ENCODE measurements at regions not wholly inside any gene's neighbourhood (a gene's known extent, or its start where the extent isn't known, plus 50 kb on each side); places are given as distances from the start of the nearest gene placed in this dataset.
"Not testable (repeated sequence)": the region's sequence is repeated elsewhere in the genome, so short reads cannot be mapped to it uniquely, and the experiment has no call there.

DNA sequence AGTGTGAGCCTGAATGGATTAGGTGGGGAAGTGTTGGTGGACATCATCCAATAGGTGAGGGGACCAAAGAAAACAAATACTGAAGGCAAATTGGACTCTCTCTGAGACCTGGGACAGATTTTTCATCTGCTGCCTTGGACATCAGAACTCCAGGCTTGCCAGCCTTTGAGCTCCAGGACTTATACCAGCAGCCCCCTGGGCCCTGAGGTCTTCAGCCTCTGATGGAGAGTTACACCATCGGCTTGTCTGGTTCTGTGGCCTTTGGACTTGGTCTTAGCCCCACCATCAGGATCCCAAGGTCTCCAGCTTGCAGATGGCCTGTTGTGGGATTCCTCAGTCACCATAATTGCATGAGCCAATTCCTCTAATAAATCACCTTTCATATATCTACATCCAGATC lies 80.8 kb upstream of the SLC8A3 start:
- no peak for DNase-seq (ENCODE audit: low spot score)

GRCh38 chr14:70268760-70269159 lies 80.0 kb upstream of the SLC8A3 start:
- no peak for DNase-seq (ENCODE audit: low spot score)

GRCh38 chr14:70266157-70266556 lies 77.4 kb upstream of the SLC8A3 start:
- no peak for DNase-seq (ENCODE audit: low spot score)

GRCh38 chr14:70265422-70265821 lies 76.7 kb upstream of the SLC8A3 start:
- no peak for DNase-seq (ENCODE audit: low spot score)

DNA sequence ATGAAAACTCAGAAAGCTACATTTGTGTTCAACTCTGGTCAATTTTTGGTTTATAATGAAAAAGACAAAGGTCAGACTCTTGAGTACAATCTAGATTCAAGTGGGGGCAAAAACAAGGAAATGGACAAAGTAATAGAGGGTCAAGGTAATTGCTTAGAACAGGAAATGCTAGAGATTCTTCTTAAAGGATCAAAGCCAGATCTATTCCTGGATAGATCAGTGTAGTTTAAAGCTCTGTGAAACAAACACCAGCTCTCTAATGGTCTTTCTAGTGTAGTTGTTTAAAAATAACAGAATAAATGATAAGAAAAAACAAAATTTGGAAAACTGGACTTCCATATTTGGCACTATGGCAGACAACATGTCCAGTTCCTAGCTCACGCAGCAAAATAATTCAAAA lies 70.7 kb upstream of the SLC8A3 start:
- no peak for DNase-seq (ENCODE audit: low spot score)

DNA sequence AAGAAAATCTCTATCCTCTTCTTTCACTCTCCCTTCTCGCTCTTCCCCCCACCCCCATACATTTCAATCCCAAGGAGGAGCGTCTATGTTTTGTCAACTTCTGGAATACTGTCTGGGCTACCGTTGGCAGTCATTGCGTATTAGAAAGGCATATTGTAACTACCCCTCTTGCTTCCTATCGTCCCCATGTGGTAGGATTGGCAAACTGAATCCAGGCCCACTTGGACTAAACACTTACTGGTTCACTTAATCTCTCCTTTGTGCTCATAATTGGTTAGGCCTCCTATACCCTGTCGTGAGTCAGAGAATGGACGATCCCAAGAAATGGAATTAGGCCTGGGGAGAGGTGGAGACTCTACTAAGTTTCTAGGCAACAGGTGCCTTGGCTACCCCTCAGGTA lies 68.8 kb upstream of the SLC8A3 start:
- no peak for DNase-seq (ENCODE audit: low spot score)

DNA sequence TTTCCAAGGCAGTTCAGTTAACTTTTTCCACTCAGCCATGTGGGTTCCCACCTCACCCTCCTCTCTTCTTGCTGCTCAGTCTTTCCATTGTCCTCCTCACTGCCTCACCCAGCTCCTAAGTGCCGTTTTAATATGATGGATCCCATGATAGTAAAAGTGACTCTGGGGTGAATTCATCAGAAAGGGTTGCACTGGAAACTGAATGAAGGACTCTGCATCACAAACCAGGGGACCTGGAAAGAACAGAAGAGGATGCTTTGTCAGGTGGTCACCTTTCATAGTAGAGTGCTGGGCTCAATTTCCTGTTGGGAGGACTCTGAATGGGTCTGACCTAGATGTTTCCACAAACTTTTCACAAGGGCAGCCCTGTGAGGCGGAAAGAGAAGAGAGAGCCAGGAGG lies 67.8 kb upstream of the SLC8A3 start:
- DNase-seq (ENCODE audit: low spot score): no peak

- not testable (repeated sequence) for DNase-seq (ENCODE audit: low spot score)
These were observed 66.6 kb upstream of the SLC8A3 start for GRCh38 chr14:70255071-70256057.

- DNase-seq (ENCODE audit: low spot score): peak; percentile 10
These were observed 65.8 kb upstream of the SLC8A3 start for GRCh38 chr14:70254476-70254961.

- DNase-seq (ENCODE audit: low spot score): not testable (repeated sequence)
These were observed 64.8 kb upstream of the SLC8A3 start for GRCh38 chr14:70253547-70253946.

DNA sequence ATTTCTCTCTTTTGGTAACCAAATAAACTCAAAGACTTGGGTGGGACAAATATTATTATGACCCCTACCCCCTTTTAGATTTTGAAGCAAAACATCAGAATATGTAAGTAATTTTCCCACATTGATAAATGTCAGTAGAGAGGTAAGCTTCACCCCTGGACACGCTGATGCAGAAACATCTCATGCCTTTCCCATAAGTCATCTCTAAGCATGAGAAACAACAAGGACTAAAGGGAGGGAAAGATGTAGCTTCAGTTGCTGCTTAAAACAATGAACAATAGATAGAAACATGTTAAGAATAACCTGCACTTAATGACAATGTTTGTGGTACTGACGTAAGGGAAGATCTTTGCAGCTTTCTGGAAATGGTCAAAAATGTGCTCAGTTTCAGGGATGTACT lies 56.3 kb upstream of the SLC8A3 start:
- DNase-seq (ENCODE audit: low spot score): no peak

- DNase-seq (ENCODE audit: low spot score): no peak
These were observed 51.1 kb upstream of the SLC8A3 start for GRCh38 chr14:70239802-70240201.

DNA sequence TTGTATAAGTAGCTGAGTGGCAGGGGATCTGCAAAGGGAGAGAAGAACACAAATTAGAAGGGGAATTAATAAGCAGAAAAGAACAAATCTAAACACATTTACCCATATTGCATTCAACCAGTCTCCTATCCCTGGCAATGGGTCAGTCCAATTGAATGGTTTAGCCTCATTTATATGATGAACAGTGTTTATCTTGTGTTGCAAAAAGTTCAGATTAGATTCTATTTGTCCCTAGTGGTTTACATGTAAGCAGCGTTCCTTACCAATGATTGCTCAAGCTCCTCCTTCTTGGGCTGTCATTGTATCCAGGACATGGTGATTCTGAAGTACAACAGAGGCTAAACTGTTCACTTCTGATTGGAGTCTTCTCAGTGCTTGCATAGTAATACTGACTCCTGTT lies 49.9 kb upstream of the SLC8A3 start:
- DNase-seq (ENCODE audit: low spot score): not testable (repeated sequence)
